ENCODE measurements at regions not wholly inside any gene's neighbourhood (a gene's known extent, or its start where the extent isn't known, plus 50 kb on each side); places are given as distances from the start of the nearest gene placed in this dataset.

GRCh38 chr22:27692243-27692642 lies 109.3 kb downstream of the MN1 start:
- no peaks in the 10 kb centered on the region for H3K9me3 Mint-ChIP-seq
- DNase-seq = no peak
- intact Hi-C loops (cut with micrococcal nuclease) = no loop called here
- H3K27ac Mint-ChIP-seq = no peak overlapping the region
- H3K27me3 Mint-ChIP-seq = no peaks in the 10 kb centered on the region
- no peak overlapping the region for H3K4me3 Mint-ChIP-seq
- no peaks in the 10 kb centered on the region for H3K36me3 Mint-ChIP-seq (ENCODE audit: low read depth)
- H3K4me1 Mint-ChIP-seq = no peaks in the 10 kb centered on the region

- DNase-seq = no peak
- H3K4me1 Mint-ChIP-seq = no peaks in the 10 kb centered on the region
- H3K36me3 Mint-ChIP-seq (ENCODE audit: low read depth) = no peaks in the 10 kb centered on the region
- no peaks in the 10 kb centered on the region for H3K9me3 Mint-ChIP-seq
- no peaks in the 10 kb centered on the region for H3K27me3 Mint-ChIP-seq
- intact Hi-C loops (cut with micrococcal nuclease) = no loop called here
- H3K27ac Mint-ChIP-seq = no peak overlapping the region
- no peak overlapping the region for H3K4me3 Mint-ChIP-seq
These were observed 105.6 kb downstream of the MN1 start for GRCh38 chr22:27695925-27696324.

- H3K4me3 Mint-ChIP-seq = no peak overlapping the region
- intact Hi-C loops (cut with micrococcal nuclease) = no loop called here
- H3K4me1 Mint-ChIP-seq = no peaks in the 10 kb centered on the region
- no peak overlapping the region for H3K27ac Mint-ChIP-seq
- H3K27me3 Mint-ChIP-seq = no peaks in the 10 kb centered on the region
- H3K36me3 Mint-ChIP-seq (ENCODE audit: low read depth) = no peaks in the 10 kb centered on the region
- no peak for DNase-seq
- no peaks in the 10 kb centered on the region for H3K9me3 Mint-ChIP-seq
These were observed 103.7 kb downstream of the MN1 start for GRCh38 chr22:27697888-27698287.

All from activated CD4-positive, alpha-beta T cell treated with anti-CD3 and anti-CD28 coated beads, Interleukin-2, amount 10 ng/mL, durations not matched to agents 24 days and 14 days (primary cell).